GM12874 (cell line): ENCODE measurements at regions not wholly inside any gene's neighbourhood (a gene's known extent, or its start where the extent isn't known, plus 50 kb on each side); places are given as distances from the start of the nearest gene placed in this dataset.

Experiments
- CTCF ChIP-seq: IDR thresholded peaks from 2 replicates; pipeline ENCODE4 v1.5.1; 2011; ENCODE audit warnings: low read depth, mild to moderate bottlenecking, control low read depth, low read length, moderate library complexity; ENCODE audit not compliant: insufficient read depth

GRCh38 chr16:79864032-79864780 lies 263.7 kb upstream of the MAF start:
- TF ChIP-seq CTCF, result no peak

DNA sequence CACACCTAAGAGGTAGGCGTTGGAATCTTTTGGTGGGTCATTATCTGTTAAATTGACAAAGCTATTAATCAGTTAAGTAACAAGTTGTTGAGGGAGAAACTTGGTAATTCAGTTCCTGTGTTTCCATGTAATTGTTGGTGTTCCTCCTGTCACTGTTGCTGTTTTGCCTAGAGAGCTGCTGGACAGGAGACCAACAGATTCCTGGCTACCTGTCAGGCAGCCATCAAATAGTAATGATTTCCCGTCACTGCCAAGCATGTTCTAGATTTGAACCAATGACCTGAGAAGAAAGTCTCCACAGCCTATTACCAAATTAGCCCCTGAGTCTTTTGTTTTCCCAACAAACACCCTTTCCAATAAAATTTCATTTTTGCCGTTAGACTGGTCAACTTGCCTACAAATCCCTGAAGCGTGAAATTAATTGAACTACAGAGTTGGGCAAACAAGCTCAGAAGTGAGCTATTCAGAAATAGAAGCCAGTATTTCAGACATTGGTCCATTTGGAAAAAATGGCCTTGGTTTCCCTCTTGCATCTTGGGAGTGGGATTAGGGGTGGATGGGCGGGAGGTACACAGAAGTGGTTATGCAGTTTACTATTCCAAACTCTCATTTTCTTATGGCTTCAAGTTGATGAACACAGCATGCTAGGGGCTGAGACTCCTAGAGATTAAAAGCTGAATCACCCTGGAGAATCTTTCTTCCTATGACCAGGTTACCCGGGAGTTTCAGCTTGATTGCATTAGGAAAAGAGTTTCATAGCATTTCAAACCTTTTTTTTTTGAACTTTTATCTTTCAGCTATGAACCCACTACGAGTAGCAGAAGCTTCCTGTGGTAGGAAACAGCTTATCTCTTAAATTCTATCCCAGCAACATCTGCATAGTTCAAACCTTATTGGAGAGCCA lies 262.8 kb upstream of the MAF start:
- no peak for TF ChIP-seq CTCF

GRCh38 chr16:79862601-79863000 lies 262.1 kb upstream of the MAF start:
- TF ChIP-seq CTCF, result no peak

GRCh38 chr16:79856581-79856980 lies 256.0 kb upstream of the MAF start:
- no peak for TF ChIP-seq CTCF

- TF ChIP-seq CTCF, result no peak
These were observed 249.8 kb upstream of the MAF start for GRCh38 chr16:79850348-79850747.

- TF ChIP-seq CTCF, result no peak
These were observed 248.6 kb upstream of the MAF start for GRCh38 chr16:79849119-79849518.

GRCh38 chr16:79848719-79849118 lies 248.2 kb upstream of the MAF start:
- no peak for TF ChIP-seq CTCF
